Gastroesophageal sphincter (tissue), 3 donors: ENCODE measurements at regions not wholly inside any gene's neighbourhood (a gene's known extent, or its start where the extent isn't known, plus 50 kb on each side); places are given as distances from the start of the nearest gene placed in this dataset.
A peak's percentile ranks its signal among the peaks of the same experiment; 100 is the strongest.

Experiments used
- EP300 ChIP-seq: sonication (generic); formaldehyde crosslinking; IDR thresholded peaks from one replicate; pipeline ENCODE4 v1.6.1; 2017; ENCODE audit warnings: antibody characterized with exemption, mild to moderate bottlenecking
- POLR2A ChIP-seq, 2 donors: fragments of 450-650 bp; IDR thresholded peaks; one replicate each; pipeline ENCODE4 v1.6.1; 2017; ENCODE audit warnings: antibody characterized with exemption in 2 of 2, mild to moderate bottlenecking in 2 of 2, moderate library complexity in 1 of 2
- TF ChIP-seq, protein P1 (sequence below), 4 experiments: fragments of 200-600 bp in 2 of 4; fragments of 450-650 bp in 2 of 4; sonication (generic) in 1 of 4; IDR thresholded peaks; one replicate each; pipeline ENCODE4 v1.5.1; 2017 to 2019; ENCODE audit warnings: antibody characterized with exemption in 4 of 4, mild to moderate bottlenecking in 2 of 4, moderate library complexity in 2 of 4

- TF ChIP-seq, protein P1, sequence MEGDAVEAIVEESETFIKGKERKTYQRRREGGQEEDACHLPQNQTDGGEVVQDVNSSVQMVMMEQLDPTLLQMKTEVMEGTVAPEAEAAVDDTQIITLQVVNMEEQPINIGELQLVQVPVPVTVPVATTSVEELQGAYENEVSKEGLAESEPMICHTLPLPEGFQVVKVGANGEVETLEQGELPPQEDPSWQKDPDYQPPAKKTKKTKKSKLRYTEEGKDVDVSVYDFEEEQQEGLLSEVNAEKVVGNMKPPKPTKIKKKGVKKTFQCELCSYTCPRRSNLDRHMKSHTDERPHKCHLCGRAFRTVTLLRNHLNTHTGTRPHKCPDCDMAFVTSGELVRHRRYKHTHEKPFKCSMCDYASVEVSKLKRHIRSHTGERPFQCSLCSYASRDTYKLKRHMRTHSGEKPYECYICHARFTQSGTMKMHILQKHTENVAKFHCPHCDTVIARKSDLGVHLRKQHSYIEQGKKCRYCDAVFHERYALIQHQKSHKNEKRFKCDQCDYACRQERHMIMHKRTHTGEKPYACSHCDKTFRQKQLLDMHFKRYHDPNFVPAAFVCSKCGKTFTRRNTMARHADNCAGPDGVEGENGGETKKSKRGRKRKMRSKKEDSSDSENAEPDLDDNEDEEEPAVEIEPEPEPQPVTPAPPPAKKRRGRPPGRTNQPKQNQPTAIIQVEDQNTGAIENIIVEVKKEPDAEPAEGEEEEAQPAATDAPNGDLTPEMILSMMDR (IDR thresholded peaks at IDR 0.05) = peak in 2 of 4 experiments; percentile 12 to 37
- TF ChIP-seq POLR2A (IDR thresholded peaks at IDR 0.05) (no peak), EP300 (no peak)
These were observed 94.1 kb upstream of the PRICKLE2 start for GRCh38 chr3:64319391-64319790.
